ENCODE measurements at regions not wholly inside any gene's neighbourhood (a gene's known extent, or its start where the extent isn't known, plus 50 kb on each side); places are given as distances from the start of the nearest gene placed in this dataset.

DNA sequence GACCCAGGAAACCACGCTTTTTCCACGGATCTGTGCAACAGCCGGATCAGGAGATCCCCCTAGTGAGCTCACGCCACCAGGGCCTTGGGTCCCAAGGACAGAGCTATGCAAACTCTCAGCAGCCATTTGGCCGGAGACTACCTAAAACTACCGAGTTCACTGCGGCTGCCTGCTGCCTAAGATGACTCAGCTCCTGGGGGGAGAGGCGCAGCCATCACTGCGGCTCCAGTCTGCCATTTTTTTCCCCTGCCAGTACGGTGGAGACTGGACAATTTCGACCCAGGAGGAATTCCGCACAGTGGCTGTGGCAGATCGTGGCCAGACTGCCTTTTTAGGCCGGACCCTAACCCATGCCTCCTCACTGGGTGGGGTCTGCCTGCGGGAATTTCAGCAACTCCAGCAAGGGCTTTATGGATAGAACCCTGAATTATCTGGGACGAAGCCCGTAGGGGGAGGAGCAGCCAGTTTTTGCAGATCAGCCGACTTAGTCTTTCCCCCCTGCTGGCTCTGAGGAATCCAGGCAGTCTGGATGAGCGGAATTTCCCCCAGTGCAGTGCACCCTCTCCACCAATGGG lies 424.9 kb upstream of the UBE2E3 start:
- no peaks in the 10 kb centered on the region for H3K36me3 ChIP-seq (replicated peaks)
- in situ Hi-C loops (cut with HindIII; ENCODE audit: low pct_ligation_motif_present, low sequenced_read_pairs): no loop called here
- H3K27ac ChIP-seq: no peak overlapping the region
- no peak for TF ChIP-seq CTCF (IDR thresholded peaks at IDR 0.05; ENCODE audit: low read depth, low read length, missing control alignments)
- no peak for DNase-seq
- no peaks in the 10 kb centered on the region for H3K27me3 ChIP-seq (replicated peaks)
- H3K4me3 ChIP-seq (ENCODE audit: low read depth, low read length): no peak overlapping the region

DNA sequence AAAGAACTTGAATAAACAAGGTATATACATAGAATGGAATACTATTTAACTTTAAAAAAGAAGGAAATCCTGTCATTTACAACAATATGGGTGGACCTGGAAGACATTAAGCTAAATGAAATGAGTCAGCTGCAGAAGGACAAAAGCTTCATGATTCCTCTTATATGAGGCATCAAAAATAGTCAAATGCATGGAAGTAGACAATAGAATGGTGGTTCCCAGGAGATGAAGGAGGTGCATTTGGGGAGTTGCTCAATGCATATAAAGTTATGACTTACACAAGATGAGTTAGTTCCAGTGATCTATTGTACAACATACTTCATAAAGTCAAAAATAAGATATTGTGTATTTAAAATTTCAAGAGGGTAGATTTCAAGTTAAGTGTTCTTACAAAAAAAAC lies 426.1 kb upstream of the UBE2E3 start:
- Histone ChIP-seq H3K36me3 (replicated peaks) (no peaks in the 10 kb centered on the region), H3K27ac (no peak overlapping the region), H3K27me3 (replicated peaks) (no peaks in the 10 kb centered on the region), H3K4me3 (ENCODE audit: low read depth, low read length) (no peak overlapping the region)
- no peak for DNase-seq
- in situ Hi-C loops (cut with HindIII; ENCODE audit: low pct_ligation_motif_present, low sequenced_read_pairs): no loop called here
- no peak for TF ChIP-seq CTCF (IDR thresholded peaks at IDR 0.05; ENCODE audit: low read depth, low read length, missing control alignments)

- Histone ChIP-seq H3K4me3 (ENCODE audit: low read depth, low read length) (no peak overlapping the region), H3K27me3 (replicated peaks) (no peaks in the 10 kb centered on the region), H3K27ac (no peak overlapping the region), H3K36me3 (replicated peaks) (no peaks in the 10 kb centered on the region)
- no peak for TF ChIP-seq CTCF (IDR thresholded peaks at IDR 0.05; ENCODE audit: low read depth, low read length, missing control alignments)
- no peak for DNase-seq
- in situ Hi-C loops (cut with HindIII; ENCODE audit: low pct_ligation_motif_present, low sequenced_read_pairs): no loop called here
These were observed 427.2 kb upstream of the UBE2E3 start for GRCh38 chr2:180553094-180553715.

DNA sequence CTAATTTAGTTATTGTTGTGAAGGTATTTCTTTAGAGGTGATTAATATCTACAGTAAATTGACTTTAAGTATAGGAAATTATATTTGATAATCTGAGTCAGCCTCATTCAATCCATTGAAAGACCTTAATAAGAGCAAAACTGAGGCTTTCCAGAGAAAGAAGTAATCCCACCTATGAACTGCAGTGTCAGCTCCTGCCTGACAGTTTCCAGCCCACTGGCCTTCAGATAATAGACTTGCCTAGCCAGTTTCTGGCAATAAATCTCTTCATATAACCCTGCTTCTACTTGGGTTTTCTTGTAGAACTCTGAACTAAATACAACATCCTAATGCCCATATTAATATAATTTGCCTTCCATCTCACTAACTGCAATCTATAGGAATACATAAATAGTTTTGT lies 437.9 kb upstream of the UBE2E3 start:
- H3K4me3 ChIP-seq (ENCODE audit: low read depth, low read length): no peak overlapping the region
- no peak for TF ChIP-seq CTCF (IDR thresholded peaks at IDR 0.05; ENCODE audit: low read depth, low read length, missing control alignments)
- no peak for DNase-seq
- in situ Hi-C loops (cut with HindIII; ENCODE audit: low pct_ligation_motif_present, low sequenced_read_pairs): no loop called here
- H3K27ac ChIP-seq: no peak overlapping the region
- no peaks in the 10 kb centered on the region for H3K36me3 ChIP-seq (replicated peaks)
- no peaks in the 10 kb centered on the region for H3K27me3 ChIP-seq (replicated peaks)

DNA sequence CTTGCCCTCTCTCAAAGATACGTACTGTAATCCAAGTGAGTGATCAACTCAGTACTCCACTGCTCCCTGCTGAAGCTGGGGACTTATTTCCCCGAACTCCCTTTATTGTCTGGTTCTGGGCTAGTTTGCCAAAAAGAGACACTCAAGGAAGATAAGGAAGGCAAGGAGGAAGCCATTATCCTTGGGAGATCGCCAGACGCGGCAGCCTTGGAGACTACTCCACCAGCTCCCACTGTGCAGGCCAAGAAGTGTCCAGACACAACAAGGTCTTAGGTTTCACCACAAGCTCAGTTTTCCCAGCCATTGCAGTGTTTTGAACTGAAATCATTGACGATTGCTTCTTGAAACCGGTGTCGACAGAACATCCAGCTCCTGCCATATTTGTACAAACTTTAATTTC lies 439.6 kb upstream of the UBE2E3 start:
- peak; percentile 41 for DNase-seq
- Histone ChIP-seq H3K4me3 (ENCODE audit: low read depth, low read length) (no peak overlapping the region), H3K27ac (no peak overlapping the region), H3K36me3 (replicated peaks) (no peaks in the 10 kb centered on the region), H3K27me3 (replicated peaks) (no peaks in the 10 kb centered on the region)
- no peak for TF ChIP-seq CTCF (IDR thresholded peaks at IDR 0.05; ENCODE audit: low read depth, low read length, missing control alignments)
- in situ Hi-C loops (cut with HindIII; ENCODE audit: low pct_ligation_motif_present, low sequenced_read_pairs): no loop called here

- TF ChIP-seq CTCF (IDR thresholded peaks at IDR 0.05; ENCODE audit: low read depth, low read length, missing control alignments): no peak
- Histone ChIP-seq H3K4me3 (ENCODE audit: low read depth, low read length) (no peak overlapping the region), H3K27me3 (replicated peaks) (no peaks in the 10 kb centered on the region), H3K27ac (no peak overlapping the region), H3K36me3 (replicated peaks) (no peaks in the 10 kb centered on the region)
- no peak for DNase-seq
- in situ Hi-C loops (cut with HindIII; ENCODE audit: low pct_ligation_motif_present, low sequenced_read_pairs): no loop called here
These were observed 440.9 kb upstream of the UBE2E3 start for GRCh38 chr2:180539541-180539940.

Measured in brain microvascular endothelial cell (primary cell).